GM23338 (cell line): ENCODE measurements at regions not wholly inside any gene's neighbourhood (a gene's known extent, or its start where the extent isn't known, plus 50 kb on each side); places are given as distances from the start of the nearest gene placed in this dataset.

Experiments used
- ATAC-seq: fragments of 200-7000 bp; cut with Tn5 transposase; 3 replicates; pipeline ENCODE4 v1.9.1; 2020
- DNase-seq: peaks from one replicate; pipeline ENCODE4 v3.0.0-alpha.2; 2015; ENCODE audit warnings: low spot score
- H2AFZ ChIP-seq: fragments of 200-600 bp; sonication (generic); 2 replicates; pipeline ENCODE4 v1.8.0; 2016; ENCODE audit warnings: antibody characterized with exemption, mild to moderate bottlenecking, moderate library complexity
- H3F3A ChIP-seq: fragments of 200-600 bp; sonication (generic); replicated peaks from 2 replicates; pipeline ENCODE4 v1.8.0; 2017; ENCODE audit warnings: antibody characterized with exemption, mixed run types, low read depth
- H3K27ac ChIP-seq: fragments of 200-600 bp; sonication (generic); 2 replicates; pipeline ENCODE4 v1.6.1; 2016; ENCODE audit warnings: low read depth
- H3K27me3 ChIP-seq: fragments of 200-600 bp; sonication (generic); 2 replicates; pipeline ENCODE4 v1.8.0; 2016; ENCODE audit warnings: mild to moderate bottlenecking, mixed run types, moderate library complexity; ENCODE audit not compliant: insufficient read depth
- H3K36me3 ChIP-seq: fragments of 200-600 bp; sonication (generic); 2 replicates; pipeline ENCODE4 v1.8.0; 2016; ENCODE audit warnings: mild to moderate bottlenecking; ENCODE audit not compliant: insufficient read depth
- H3K4me1 ChIP-seq: fragments of 200-600 bp; sonication (generic); 2 replicates; pipeline ENCODE4 v1.8.0; 2016; ENCODE audit warnings: mild to moderate bottlenecking, moderate library complexity; ENCODE audit not compliant: insufficient read depth
- H3K4me2 ChIP-seq: fragments of 200-600 bp; sonication (generic); 2 replicates; pipeline ENCODE4 v1.7.1; 2017; ENCODE audit warnings: mixed run types
- H3K4me3 ChIP-seq: fragments of 200-600 bp; sonication (generic); 2 replicates; pipeline ENCODE4 v1.6.1; 2016; ENCODE audit warnings: mixed run types
- H3K79me2 ChIP-seq: fragments of 200-600 bp; sonication (generic); replicated peaks from 2 replicates; pipeline ENCODE4 v1.8.0; 2017; ENCODE audit warnings: mild to moderate bottlenecking; ENCODE audit not compliant: insufficient read depth
- H3K9me2 ChIP-seq: fragments of 200-600 bp; sonication (generic); 2 replicates; pipeline ENCODE4 v1.8.0; 2017; ENCODE audit not compliant: insufficient read depth
- H4K20me1 ChIP-seq: fragments of 200-600 bp; sonication (generic); replicated peaks from 2 replicates; pipeline ENCODE4 v1.8.0; 2017; ENCODE audit warnings: mild to moderate bottlenecking; ENCODE audit not compliant: insufficient read depth
- H3K27ac Mint-ChIP-seq: 2 replicates; pipeline ENCODE4 v1.8.0; 2020; ENCODE audit warnings: inconsistent platforms, mild to moderate bottlenecking, moderate library complexity, mixed read lengths
- H3K27me3 Mint-ChIP-seq: 3 replicates; pipeline ENCODE4 v1.8.0; 2022; ENCODE audit warnings: low read depth, mild to moderate bottlenecking, moderate library complexity, mixed read lengths, inconsistent platforms; ENCODE audit not compliant: insufficient read depth, poor library complexity
- H3K36me3 Mint-ChIP-seq: 3 replicates; pipeline ENCODE4 v1.8.0; 2021; ENCODE audit warnings: low read depth, mild to moderate bottlenecking, inconsistent platforms, moderate library complexity, mixed read lengths
- H3K4me1 Mint-ChIP-seq: 3 replicates; pipeline ENCODE4 v1.8.0; 2020; ENCODE audit warnings: mild to moderate bottlenecking, inconsistent platforms, mixed read lengths
- H3K4me3 Mint-ChIP-seq: 3 replicates; pipeline ENCODE4 v1.8.0; 2021; ENCODE audit warnings: moderate library complexity, mild to moderate bottlenecking, inconsistent platforms, mixed read lengths
- H3K9me3 Mint-ChIP-seq: 3 replicates; pipeline ENCODE4 v1.8.0; 2020; ENCODE audit warnings: moderate library complexity, mild to moderate bottlenecking, inconsistent platforms, mixed read lengths
- CREB1 ChIP-seq: fragments of 250-450 bp; sonication (Bioruptor Pico); IDR thresholded peaks from 2 replicates; pipeline ENCODE4 v1.5.0; 2020; ENCODE audit warnings: low read depth, mild to moderate bottlenecking, moderate library complexity
- EZH2 ChIP-seq: fragments of 200-600 bp; sonication (generic); IDR thresholded peaks from one replicate; pipeline ENCODE4 v1.8.0; 2017; ENCODE audit warnings: antibody characterized with exemption, mild to moderate bottlenecking, low read depth; ENCODE audit not compliant: unreplicated experiment
- EZH2phosphoT487 ChIP-seq: fragments of 200-600 bp; sonication (generic); IDR thresholded peaks from one replicate; pipeline ENCODE4 v1.8.1; 2018; ENCODE audit warnings: antibody characterized with exemption; ENCODE audit not compliant: unreplicated experiment
- JUNB ChIP-seq: IDR thresholded peaks from one replicate; pipeline ENCODE4 v1.6.1; 2016; ENCODE audit warnings: antibody characterized with exemption; ENCODE audit not compliant: unreplicated experiment
- NANOG ChIP-seq: IDR thresholded peaks from 2 replicates; pipeline ENCODE4 v1.6.1; 2016; ENCODE audit warnings: antibody characterized with exemption, borderline replicate concordance
- STAT1 ChIP-seq: IDR thresholded peaks from one replicate; pipeline ENCODE4 v1.6.1; 2016; ENCODE audit warnings: antibody characterized with exemption; ENCODE audit not compliant: unreplicated experiment
- ZNF114 ChIP-seq: fragments of 250-450 bp; sonication (Bioruptor Pico); IDR thresholded peaks from 2 replicates; pipeline ENCODE4 v1.5.0; 2020; ENCODE audit warnings: mild to moderate bottlenecking, moderate library complexity
- ZNF331 ChIP-seq: fragments of 250-450 bp; sonication (Bioruptor Pico); IDR thresholded peaks from 2 replicates; pipeline ENCODE4 v1.5.0; 2020; ENCODE audit warnings: low read depth, mild to moderate bottlenecking, moderate library complexity
- TF ChIP-seq, protein P1 (sequence below): fragments of 250-450 bp; sonication (Bioruptor Pico); IDR thresholded peaks from 2 replicates; pipeline ENCODE4 v1.5.0; 2020; ENCODE audit warnings: mild to moderate bottlenecking, moderate library complexity
- TF ChIP-seq, protein P2 (sequence below), 2 experiments: fragments of 200-600 bp in 1 of 2; sonication (generic) in 1 of 2; conservative IDR thresholded peaks; 2 replicates each; pipeline versions ENCODE4 v1.5.1 to v1.6.1; 2016 to 2017; ENCODE audit warnings: antibody characterized with exemption in 2 of 2, low read depth in 2 of 2, mild to moderate bottlenecking in 2 of 2, moderate library complexity in 1 of 2
- TF ChIP-seq, protein P3 (sequence below): IDR thresholded peaks from 2 replicates; pipeline ENCODE4 v1.6.1; 2016; ENCODE audit warnings: antibody characterized with exemption

DNA sequence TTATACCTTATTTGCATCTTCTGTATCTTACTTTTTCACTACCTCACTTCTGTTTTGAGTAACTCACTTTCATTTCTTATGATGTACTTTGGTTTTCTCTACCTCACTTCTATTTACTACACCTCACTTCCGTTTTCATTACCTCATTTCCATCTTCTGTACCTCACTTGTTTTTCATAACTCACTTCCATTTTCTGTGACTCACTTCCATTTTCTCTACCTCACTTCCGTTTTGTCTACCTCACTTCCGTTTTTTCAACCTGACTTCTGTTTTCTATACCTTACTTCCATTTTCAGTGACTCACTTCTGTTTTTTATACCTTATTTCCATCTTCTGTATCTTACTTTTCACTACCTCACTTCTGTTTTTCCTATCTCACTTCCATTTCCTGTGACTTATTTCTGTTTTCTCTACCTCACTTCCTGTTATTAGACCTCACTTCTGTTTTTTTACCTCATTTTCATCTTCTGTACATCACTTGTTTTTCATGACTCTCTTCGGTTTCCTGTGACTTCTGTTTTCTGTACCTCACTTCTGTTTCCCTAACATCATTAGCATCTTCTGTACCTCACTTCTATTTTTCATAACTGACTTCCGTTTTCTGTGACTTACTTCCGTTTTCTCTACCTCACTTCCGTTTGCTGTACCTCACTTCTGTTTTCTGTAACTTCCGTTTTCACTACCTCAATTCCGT is 493.1 kb upstream of the AKR1E2 start:
- peaks cover 14% of the 10 kb centered on the region for H3K4me1 Mint-ChIP-seq

DNA sequence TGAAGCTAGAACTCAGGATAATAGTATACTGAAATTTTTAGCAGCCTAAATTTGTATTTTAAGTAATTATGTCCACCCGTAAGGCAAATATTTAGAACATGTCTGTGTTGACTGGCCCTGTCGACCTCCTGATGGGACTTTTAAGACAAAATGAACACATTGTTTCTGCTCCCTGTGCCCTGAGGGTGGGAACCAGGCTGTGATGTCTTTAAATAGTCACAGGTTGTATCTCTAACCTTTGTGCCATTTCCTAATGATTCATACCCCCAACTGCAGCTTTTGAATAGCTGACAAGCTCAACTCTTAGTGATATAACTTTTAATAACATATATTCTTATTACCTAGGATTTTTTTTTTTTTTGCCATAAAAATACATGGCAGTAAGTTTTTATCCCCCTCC is 494.9 kb upstream of the AKR1E2 start:
- no peaks in the 10 kb centered on the region for H3K36me3 ChIP-seq
- no peaks in the 10 kb centered on the region for H3K79me2 ChIP-seq
- peaks cover 8% of the 10 kb centered on the region; the same call in 1 of the 2 replicates for H3K4me1 ChIP-seq
- H3K9me2 ChIP-seq: peaks cover 2% of the 10 kb centered on the region; the same call in 1 of the 2 replicates
- Mint-ChIP-seq H3K27ac (no peak overlapping the region), H3K27me3 (no peaks in the 10 kb centered on the region), H3K4me3 (no peak overlapping the region), H3K36me3 (no peaks in the 10 kb centered on the region), H3K9me3 (no peaks in the 10 kb centered on the region), H3K4me1 (peaks cover under 1% of the 10 kb centered on the region; the same call in 2 of the 3 replicates)
- ATAC-seq: no peak
- H3K27ac ChIP-seq: no peak overlapping the region
- no peak overlapping the region for H3K4me3 ChIP-seq
- H3F3A ChIP-seq: no peaks in the 10 kb centered on the region
- no peak overlapping the region for H2AFZ ChIP-seq
- no peaks in the 10 kb centered on the region for H3K27me3 ChIP-seq
- H4K20me1 ChIP-seq: no peaks in the 10 kb centered on the region
- H3K4me2 ChIP-seq: no peak overlapping the region
- DNase-seq: no peak
- TF ChIP-seq, protein P1, sequence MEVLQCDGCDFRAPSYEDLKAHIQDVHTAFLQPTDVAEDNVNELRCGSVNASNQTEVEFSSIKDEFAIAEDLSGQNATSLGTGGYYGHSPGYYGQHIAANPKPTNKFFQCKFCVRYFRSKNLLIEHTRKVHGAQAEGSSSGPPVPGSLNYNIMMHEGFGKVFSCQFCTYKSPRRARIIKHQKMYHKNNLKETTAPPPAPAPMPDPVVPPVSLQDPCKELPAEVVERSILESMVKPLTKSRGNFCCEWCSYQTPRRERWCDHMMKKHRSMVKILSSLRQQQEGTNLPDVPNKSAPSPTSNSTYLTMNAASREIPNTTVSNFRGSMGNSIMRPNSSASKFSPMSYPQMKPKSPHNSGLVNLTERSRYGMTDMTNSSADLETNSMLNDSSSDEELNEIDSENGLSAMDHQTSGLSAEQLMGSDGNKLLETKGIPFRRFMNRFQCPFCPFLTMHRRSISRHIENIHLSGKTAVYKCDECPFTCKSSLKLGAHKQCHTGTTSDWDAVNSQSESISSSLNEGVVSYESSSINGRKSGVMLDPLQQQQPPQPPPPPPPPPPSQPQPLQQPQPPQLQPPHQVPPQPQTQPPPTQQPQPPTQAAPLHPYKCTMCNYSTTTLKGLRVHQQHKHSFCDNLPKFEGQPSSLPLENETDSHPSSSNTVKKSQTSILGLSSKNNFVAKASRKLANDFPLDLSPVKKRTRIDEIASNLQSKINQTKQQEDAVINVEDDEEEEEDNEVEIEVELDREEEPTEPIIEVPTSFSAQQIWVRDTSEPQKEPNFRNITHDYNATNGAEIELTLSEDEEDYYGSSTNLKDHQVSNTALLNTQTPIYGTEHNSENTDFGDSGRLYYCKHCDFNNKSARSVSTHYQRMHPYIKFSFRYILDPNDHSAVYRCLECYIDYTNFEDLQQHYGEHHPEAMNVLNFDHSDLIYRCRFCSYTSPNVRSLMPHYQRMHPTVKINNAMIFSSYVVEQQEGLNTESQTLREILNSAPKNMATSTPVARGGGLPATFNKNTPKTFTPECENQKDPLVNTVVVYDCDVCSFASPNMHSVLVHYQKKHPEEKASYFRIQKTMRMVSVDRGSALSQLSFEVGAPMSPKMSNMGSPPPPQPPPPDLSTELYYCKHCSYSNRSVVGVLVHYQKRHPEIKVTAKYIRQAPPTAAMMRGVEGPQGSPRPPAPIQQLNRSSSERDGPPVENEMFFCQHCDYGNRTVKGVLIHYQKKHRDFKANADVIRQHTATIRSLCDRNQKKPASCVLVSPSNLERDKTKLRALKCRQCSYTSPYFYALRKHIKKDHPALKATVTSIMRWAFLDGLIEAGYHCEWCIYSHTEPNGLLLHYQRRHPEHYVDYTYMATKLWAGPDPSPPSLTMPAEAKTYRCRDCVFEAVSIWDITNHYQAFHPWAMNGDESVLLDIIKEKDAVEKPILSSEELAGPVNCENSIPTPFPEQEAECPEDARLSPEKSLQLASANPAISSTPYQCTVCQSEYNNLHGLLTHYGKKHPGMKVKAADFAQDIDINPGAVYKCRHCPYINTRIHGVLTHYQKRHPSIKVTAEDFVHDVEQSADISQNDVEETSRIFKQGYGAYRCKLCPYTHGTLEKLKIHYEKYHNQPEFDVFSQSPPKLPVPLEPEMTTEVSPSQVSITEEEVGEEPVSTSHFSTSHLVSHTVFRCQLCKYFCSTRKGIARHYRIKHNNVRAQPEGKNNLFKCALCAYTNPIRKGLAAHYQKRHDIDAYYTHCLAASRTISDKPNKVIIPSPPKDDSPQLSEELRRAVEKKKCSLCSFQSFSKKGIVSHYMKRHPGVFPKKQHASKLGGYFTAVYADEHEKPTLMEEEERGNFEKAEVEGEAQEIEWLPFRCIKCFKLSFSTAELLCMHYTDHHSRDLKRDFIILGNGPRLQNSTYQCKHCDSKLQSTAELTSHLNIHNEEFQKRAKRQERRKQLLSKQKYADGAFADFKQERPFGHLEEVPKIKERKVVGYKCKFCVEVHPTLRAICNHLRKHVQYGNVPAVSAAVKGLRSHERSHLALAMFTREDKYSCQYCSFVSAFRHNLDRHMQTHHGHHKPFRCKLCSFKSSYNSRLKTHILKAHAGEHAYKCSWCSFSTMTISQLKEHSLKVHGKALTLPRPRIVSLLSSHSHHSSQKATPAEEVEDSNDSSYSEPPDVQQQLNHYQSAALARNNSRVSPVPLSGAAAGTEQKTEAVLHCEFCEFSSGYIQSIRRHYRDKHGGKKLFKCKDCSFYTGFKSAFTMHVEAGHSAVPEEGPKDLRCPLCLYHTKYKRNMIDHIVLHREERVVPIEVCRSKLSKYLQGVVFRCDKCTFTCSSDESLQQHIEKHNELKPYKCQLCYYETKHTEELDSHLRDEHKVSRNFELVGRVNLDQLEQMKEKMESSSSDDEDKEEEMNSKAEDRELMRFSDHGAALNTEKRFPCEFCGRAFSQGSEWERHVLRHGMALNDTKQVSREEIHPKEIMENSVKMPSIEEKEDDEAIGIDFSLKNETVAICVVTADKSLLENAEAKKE (CRISPR knock-in tag): no peak
- TF ChIP-seq ZNF331 (CRISPR knock-in tag) (no peak), STAT1 (no peak), JUNB (no peak), EZH2 (no peak)

More for the DNA sequence above, 493.1 kb upstream of the AKR1E2 start:
- no peaks in the 10 kb centered on the region for H3K79me2 ChIP-seq
- Mint-ChIP-seq H3K9me3 (no peaks in the 10 kb centered on the region), H3K27me3 (no peaks in the 10 kb centered on the region), H3K27ac (no peak overlapping the region), H3K36me3 (no peaks in the 10 kb centered on the region), H3K4me3 (no peak overlapping the region)
- no peak overlapping the region for H3K27ac ChIP-seq
- no peak for TF ChIP-seq ZNF114 (CRISPR knock-in tag)
- TF ChIP-seq NANOG: no peak
- TF ChIP-seq EZH2phosphoT487: no peak
- TF ChIP-seq, protein P2, sequence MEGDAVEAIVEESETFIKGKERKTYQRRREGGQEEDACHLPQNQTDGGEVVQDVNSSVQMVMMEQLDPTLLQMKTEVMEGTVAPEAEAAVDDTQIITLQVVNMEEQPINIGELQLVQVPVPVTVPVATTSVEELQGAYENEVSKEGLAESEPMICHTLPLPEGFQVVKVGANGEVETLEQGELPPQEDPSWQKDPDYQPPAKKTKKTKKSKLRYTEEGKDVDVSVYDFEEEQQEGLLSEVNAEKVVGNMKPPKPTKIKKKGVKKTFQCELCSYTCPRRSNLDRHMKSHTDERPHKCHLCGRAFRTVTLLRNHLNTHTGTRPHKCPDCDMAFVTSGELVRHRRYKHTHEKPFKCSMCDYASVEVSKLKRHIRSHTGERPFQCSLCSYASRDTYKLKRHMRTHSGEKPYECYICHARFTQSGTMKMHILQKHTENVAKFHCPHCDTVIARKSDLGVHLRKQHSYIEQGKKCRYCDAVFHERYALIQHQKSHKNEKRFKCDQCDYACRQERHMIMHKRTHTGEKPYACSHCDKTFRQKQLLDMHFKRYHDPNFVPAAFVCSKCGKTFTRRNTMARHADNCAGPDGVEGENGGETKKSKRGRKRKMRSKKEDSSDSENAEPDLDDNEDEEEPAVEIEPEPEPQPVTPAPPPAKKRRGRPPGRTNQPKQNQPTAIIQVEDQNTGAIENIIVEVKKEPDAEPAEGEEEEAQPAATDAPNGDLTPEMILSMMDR (conservative IDR thresholded peaks at IDR 0.05; ENCODE audit: low read depth in 2 of 2): no peak
- TF ChIP-seq, protein P3, sequence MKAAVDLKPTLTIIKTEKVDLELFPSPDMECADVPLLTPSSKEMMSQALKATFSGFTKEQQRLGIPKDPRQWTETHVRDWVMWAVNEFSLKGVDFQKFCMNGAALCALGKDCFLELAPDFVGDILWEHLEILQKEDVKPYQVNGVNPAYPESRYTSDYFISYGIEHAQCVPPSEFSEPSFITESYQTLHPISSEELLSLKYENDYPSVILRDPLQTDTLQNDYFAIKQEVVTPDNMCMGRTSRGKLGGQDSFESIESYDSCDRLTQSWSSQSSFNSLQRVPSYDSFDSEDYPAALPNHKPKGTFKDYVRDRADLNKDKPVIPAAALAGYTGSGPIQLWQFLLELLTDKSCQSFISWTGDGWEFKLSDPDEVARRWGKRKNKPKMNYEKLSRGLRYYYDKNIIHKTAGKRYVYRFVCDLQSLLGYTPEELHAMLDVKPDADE: no peak
- no peak for TF ChIP-seq CREB1 (CRISPR knock-in tag)
- no peak for TF ChIP-seq JUNB
- no peaks in the 10 kb centered on the region for H3K27me3 ChIP-seq
- no peak overlapping the region for H3K4me3 ChIP-seq
- no peak overlapping the region for H2AFZ ChIP-seq
- no peaks in the 10 kb centered on the region for H4K20me1 ChIP-seq
- no peak overlapping the region for H3K4me2 ChIP-seq
- peaks cover 17% of the 10 kb centered on the region for H3K4me1 ChIP-seq
- ATAC-seq: no peak
- no peak for DNase-seq
- no peaks in the 10 kb centered on the region for H3K36me3 ChIP-seq
- H3F3A ChIP-seq: no peaks in the 10 kb centered on the region
- peaks cover 2% of the 10 kb centered on the region; the same call in 1 of the 2 replicates for H3K9me2 ChIP-seq
